Panc1 (cell line): ENCODE measurements at regions not wholly inside any gene's neighbourhood (a gene's known extent, or its start where the extent isn't known, plus 50 kb on each side); places are given as distances from the start of the nearest gene placed in this dataset.

Experiments
- ATAC-seq: fragments of 200-7000 bp; cut with Tn5 transposase; 2 replicates; pipeline ENCODE4 v1.9.1; 2020; ENCODE audit warnings: mild to moderate bottlenecking, moderate library complexity
- BruUV-seq: library from RNA; stranded (reverse); fragments of 400-500 nt; replicated peaks from 2 replicates; lab custom pipeline; 2021; lab: Mats Ljungman, UMichigan
- CTCF ChIA-PET: fragments of 300-600 bp; sonication (Branson Sonifier 250); formaldehyde crosslinking; loops from one replicate; lab custom pipeline; 2022; ENCODE audit warnings: antibody characterized with exemption; lab: Charles Lee
- POLR2A ChIA-PET: fragments of 300-600 bp; sonication (Branson Sonifier 250); formaldehyde crosslinking; loops from one replicate; lab custom pipeline; 2022; ENCODE audit warnings: antibody characterized with exemption; lab: Charles Lee
- DNase-seq: peaks from one replicate; pipeline ENCODE4 v3.0.0-alpha.2; 2010; ENCODE audit warnings: low read depth, low spot score
- H3K27ac ChIP-seq: 2 replicates; pipeline ENCODE4 v1.5.1; 2011; ENCODE audit warnings: mild to moderate bottlenecking, low read length, inconsistent platforms
- H3K27me3 ChIP-seq: fragments of 200-500 bp; sonication (Bioruptor generic); 2 replicates; pipeline ENCODE4 v1.6.0; 2014; ENCODE audit warnings: low read length, inconsistent platforms; ENCODE audit not compliant: control insufficient read depth, insufficient read depth
- H3K36me3 ChIP-seq: fragments of 200-500 bp; sonication (Bioruptor generic); 2 replicates; pipeline ENCODE4 v1.5.1; 2014; ENCODE audit warnings: inconsistent platforms, mild to moderate bottlenecking, low read length, moderate library complexity; ENCODE audit not compliant: control insufficient read depth, insufficient read depth
- H3K4me1 ChIP-seq: 2 replicates; pipeline ENCODE4 v1.5.1; 2011; ENCODE audit warnings: inconsistent platforms, mild to moderate bottlenecking, low read length, moderate library complexity; ENCODE audit not compliant: control insufficient read depth, insufficient read depth
- H3K4me3 ChIP-seq, 2 experiments: 2 replicates each; pipeline ENCODE4 v1.5.1; 2011 to 2012; ENCODE audit warnings: low read depth in 2 of 2, low read length in 2 of 2, mild to moderate bottlenecking in 2 of 2, inconsistent platforms in 1 of 2, moderate library complexity in 1 of 2
- H3K9me3 ChIP-seq: fragments of 200-500 bp; sonication (Bioruptor generic); 2 replicates; pipeline ENCODE4 v1.5.1; 2014; ENCODE audit warnings: low read depth, mild to moderate bottlenecking, inconsistent platforms, low read length, moderate library complexity; ENCODE audit not compliant: control insufficient read depth, insufficient read depth
- POLR2AphosphoS5 ChIP-seq: IDR thresholded peaks from 2 replicates; pipeline ENCODE4 v1.6.1; 2012; ENCODE audit warnings: mild to moderate bottlenecking, low read depth, low read length, moderate library complexity
- REST ChIP-seq, 2 experiments: IDR thresholded peaks; 2 replicates each; pipeline ENCODE4 v1.6.1; 2011 to 2012; ENCODE audit warnings: low read depth in 2 of 2, control low read depth in 1 of 2, low read length in 1 of 2, mild to moderate bottlenecking in 1 of 2, moderate library complexity in 1 of 2; ENCODE audit not compliant: insufficient read depth in 1 of 2
- SIN3A ChIP-seq: IDR thresholded peaks from 2 replicates; pipeline ENCODE4 v1.6.1; 2012; ENCODE audit warnings: low read depth, mild to moderate bottlenecking, low read length, moderate library complexity, borderline replicate concordance; ENCODE audit not compliant: insufficient read depth
- TCF7L2 ChIP-seq: IDR thresholded peaks from 2 replicates; pipeline ENCODE4 v1.6.1; 2011; ENCODE audit warnings: mild to moderate bottlenecking, low read depth, low read length, inconsistent platforms
- in situ Hi-C: cut with HindIII; loops from 2 replicates; pipeline ENCODE4 v1.10.0; 2016; ENCODE audit warnings: low sequenced_read_pairs, low pct_unique_long_range_greater_than_20kb
- intact Hi-C: fragments of 100-400 bp; cut with micrococcal nuclease; formaldehyde crosslinking; loops from one replicate; pipeline ENCODE4 v1.10.0; 2022; ENCODE audit not compliant: unreplicated experiment
- TF ChIP-seq, protein P1 (sequence below): fragments of 450-650 bp; IDR thresholded peaks from 2 replicates; pipeline ENCODE4 v1.5.1; 2017; ENCODE audit warnings: mild to moderate bottlenecking

GRCh38 chr9:90476058-90476457 is 166.6 kb downstream of the DIRAS2 start:
- no peaks in the 10 kb centered on the region for H3K9me3 ChIP-seq
- POLR2A ChIA-PET: no interaction called here
- DNase-seq (no peak), ATAC-seq (no peak)
- CTCF ChIA-PET: no interaction called here
- intact Hi-C loops: no loop called here
- H3K36me3 ChIP-seq: no peaks in the 10 kb centered on the region
- no peaks in the 10 kb centered on the region for H3K4me1 ChIP-seq
- TF ChIP-seq TCF7L2: no peak
- BruUV-seq: no TSS peak
- in situ Hi-C loops: no loop called here
- H3K27me3 ChIP-seq: no peaks in the 10 kb centered on the region
- no peak overlapping the region for H3K4me3 ChIP-seq
- no peak overlapping the region for H3K27ac ChIP-seq

DNA sequence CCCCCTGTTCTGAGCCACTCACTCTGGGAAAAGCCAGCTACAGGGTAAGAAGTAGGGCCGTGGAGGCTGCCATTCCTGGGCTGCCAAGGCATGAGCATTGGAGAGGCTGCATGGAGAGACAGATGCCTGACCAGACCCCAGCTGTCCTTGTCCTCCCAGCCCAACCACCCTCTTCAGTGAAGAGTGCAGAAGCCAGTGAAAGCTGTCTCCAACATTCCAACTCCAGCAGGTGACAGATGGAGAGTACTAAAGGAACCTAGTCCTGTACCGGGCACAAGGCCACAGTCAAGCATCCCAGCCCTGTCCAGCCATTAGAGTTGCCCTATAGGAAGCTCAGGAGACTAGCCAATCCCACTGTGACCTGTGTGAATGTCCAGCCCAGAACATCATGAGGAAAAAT is 165.1 kb downstream of the DIRAS2 start:
- Histone ChIP-seq H3K27ac (no peak overlapping the region), H3K27me3 (no peaks in the 10 kb centered on the region), H3K4me1 (no peaks in the 10 kb centered on the region), H3K9me3 (no peaks in the 10 kb centered on the region), H3K36me3 (no peaks in the 10 kb centered on the region), H3K4me3 (no peak overlapping the region)
- no peak for DNase-seq
- ChIA-PET POLR2A (no interaction called here), CTCF (no interaction called here)
- no peak for ATAC-seq
- intact Hi-C loops (no loop called here), in situ Hi-C loops (no loop called here)
- TF ChIP-seq, protein P1, sequence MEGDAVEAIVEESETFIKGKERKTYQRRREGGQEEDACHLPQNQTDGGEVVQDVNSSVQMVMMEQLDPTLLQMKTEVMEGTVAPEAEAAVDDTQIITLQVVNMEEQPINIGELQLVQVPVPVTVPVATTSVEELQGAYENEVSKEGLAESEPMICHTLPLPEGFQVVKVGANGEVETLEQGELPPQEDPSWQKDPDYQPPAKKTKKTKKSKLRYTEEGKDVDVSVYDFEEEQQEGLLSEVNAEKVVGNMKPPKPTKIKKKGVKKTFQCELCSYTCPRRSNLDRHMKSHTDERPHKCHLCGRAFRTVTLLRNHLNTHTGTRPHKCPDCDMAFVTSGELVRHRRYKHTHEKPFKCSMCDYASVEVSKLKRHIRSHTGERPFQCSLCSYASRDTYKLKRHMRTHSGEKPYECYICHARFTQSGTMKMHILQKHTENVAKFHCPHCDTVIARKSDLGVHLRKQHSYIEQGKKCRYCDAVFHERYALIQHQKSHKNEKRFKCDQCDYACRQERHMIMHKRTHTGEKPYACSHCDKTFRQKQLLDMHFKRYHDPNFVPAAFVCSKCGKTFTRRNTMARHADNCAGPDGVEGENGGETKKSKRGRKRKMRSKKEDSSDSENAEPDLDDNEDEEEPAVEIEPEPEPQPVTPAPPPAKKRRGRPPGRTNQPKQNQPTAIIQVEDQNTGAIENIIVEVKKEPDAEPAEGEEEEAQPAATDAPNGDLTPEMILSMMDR: no peak
- TF ChIP-seq SIN3A: no peak
- no peak for TF ChIP-seq TCF7L2
- no peak for TF ChIP-seq REST (IDR thresholded peaks at IDR 0.05; ENCODE audit: insufficient read depth in 1 of 2, low read depth in 2 of 2, low read length in 1 of 2)
- no peak for TF ChIP-seq POLR2AphosphoS5
- BruUV-seq: no TSS peak

GRCh38 chr9:90478821-90479220 is 163.8 kb downstream of the DIRAS2 start:
- Histone ChIP-seq H3K36me3 (no peaks in the 10 kb centered on the region), H3K9me3 (no peaks in the 10 kb centered on the region), H3K4me3 (no peak overlapping the region), H3K4me1 (no peaks in the 10 kb centered on the region), H3K27me3 (no peaks in the 10 kb centered on the region), H3K27ac (no peak overlapping the region)
- ChIA-PET CTCF (no interaction called here), POLR2A (no interaction called here)
- ATAC-seq (no peak), DNase-seq (no peak)
- in situ Hi-C loops: no loop called here
- no TSS peak for BruUV-seq
- TF ChIP-seq POLR2AphosphoS5 (no peak), SIN3A (no peak), TCF7L2 (no peak), REST (IDR thresholded peaks at IDR 0.05; ENCODE audit: insufficient read depth in 1 of 2, low read depth in 2 of 2, low read length in 1 of 2) (no peak)
- TF ChIP-seq, protein P1: no peak
- intact Hi-C loops: no loop called here
